ENCODE measurements at regions not wholly inside any gene's neighbourhood (a gene's known extent, or its start where the extent isn't known, plus 50 kb on each side); places are given as distances from the start of the nearest gene placed in this dataset.

DNA sequence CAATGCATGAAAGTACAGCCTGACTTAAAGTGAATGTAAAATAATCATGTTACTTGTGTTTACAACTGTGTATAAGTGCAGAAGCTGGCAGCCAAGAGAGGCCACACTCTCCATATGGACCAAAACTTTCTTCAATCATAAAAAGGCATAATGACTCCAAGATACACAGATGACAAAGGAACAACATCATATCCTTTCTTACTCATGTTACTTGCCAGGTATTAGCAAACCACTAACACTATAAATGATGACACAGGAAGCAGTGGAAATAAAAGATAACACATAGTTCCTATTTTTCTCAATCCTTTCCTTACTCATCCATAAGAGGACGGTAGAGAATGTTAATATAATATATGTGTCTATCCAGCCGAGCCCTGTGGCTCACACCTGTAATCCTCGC is 400.0 kb upstream of the CDH2 start:
- no peak overlapping the region for H3K4me3 ChIP-seq (ENCODE audit: low read depth, low read length)
- TF ChIP-seq, protein P1, sequence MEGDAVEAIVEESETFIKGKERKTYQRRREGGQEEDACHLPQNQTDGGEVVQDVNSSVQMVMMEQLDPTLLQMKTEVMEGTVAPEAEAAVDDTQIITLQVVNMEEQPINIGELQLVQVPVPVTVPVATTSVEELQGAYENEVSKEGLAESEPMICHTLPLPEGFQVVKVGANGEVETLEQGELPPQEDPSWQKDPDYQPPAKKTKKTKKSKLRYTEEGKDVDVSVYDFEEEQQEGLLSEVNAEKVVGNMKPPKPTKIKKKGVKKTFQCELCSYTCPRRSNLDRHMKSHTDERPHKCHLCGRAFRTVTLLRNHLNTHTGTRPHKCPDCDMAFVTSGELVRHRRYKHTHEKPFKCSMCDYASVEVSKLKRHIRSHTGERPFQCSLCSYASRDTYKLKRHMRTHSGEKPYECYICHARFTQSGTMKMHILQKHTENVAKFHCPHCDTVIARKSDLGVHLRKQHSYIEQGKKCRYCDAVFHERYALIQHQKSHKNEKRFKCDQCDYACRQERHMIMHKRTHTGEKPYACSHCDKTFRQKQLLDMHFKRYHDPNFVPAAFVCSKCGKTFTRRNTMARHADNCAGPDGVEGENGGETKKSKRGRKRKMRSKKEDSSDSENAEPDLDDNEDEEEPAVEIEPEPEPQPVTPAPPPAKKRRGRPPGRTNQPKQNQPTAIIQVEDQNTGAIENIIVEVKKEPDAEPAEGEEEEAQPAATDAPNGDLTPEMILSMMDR (IDR thresholded peaks at IDR 0.05; ENCODE audit: borderline replicate concordance, insufficient read depth, low read depth, low read length) = no peak

DNA sequence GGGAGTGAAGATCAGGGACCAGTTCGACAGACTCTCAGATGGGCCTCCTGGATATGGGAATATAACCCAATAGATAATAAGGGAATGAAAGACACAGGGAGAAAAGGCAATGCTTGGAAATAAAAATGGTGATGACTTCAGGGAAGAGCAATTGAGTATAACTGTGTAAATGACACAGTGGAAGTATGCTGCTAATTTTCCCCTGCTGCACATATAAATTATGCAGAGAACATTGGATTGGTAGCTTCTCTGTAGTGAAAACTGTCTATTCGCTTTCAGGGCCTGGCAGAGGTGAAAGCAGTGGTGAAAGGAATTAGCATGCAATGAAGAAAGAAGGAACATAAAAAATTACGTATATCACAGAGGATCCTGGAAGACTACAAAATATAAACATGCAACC is 398.2 kb upstream of the CDH2 start:
- no peak overlapping the region for H3K4me3 ChIP-seq (ENCODE audit: low read depth, low read length)
- TF ChIP-seq, protein P1 (IDR thresholded peaks at IDR 0.05; ENCODE audit: borderline replicate concordance, insufficient read depth, low read depth, low read length) = no peak

DNA sequence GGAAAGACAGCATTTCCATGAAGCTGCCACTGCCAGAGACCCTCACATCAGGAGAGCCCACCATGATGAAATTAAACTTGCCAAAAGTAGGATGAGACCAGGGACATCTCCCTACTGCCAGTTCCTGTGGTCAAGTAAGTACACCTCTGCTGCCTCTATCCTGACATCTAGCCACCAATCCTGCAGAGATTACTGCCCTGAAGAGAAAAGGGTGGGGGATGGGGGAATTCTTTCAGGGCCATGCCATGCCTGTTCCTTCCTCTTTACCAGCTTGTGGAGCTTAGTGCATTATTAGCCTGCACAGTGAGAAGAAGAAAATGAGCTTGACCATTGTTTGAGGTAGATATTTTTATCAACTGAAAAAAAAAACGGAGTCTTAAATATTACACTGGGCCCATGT is 397.2 kb upstream of the CDH2 start:
- H3K4me3 ChIP-seq (ENCODE audit: low read depth, low read length) = no peak overlapping the region

DNA sequence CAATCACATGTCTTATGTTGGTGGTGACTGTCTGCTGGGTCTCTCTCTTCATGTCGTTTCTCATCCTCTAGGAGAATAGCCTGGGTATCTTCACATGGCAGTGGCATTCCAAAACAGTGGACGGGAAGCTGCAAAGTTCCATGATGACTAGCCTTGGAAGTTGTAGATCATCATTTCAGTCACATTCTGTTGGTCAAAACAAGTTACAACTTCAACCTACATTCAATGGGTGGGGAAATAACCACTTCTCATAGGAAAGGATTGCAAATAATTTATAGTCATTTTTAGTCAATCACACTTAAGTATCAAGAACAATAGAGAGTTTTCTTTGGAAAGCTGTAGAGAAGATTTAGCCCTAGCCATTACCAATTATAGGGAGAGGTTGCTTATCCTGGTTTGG is 395.0 kb upstream of the CDH2 start:
- H3K4me3 ChIP-seq (ENCODE audit: low read depth, low read length) = no peak overlapping the region
- TF ChIP-seq, protein P1 (IDR thresholded peaks at IDR 0.05; ENCODE audit: borderline replicate concordance, insufficient read depth, low read depth, low read length) = no peak

More for the DNA sequence above, 397.2 kb upstream of the CDH2 start:
- TF ChIP-seq, protein P1 (IDR thresholded peaks at IDR 0.05; ENCODE audit: borderline replicate concordance, insufficient read depth, low read depth, low read length) = no peak

DNA sequence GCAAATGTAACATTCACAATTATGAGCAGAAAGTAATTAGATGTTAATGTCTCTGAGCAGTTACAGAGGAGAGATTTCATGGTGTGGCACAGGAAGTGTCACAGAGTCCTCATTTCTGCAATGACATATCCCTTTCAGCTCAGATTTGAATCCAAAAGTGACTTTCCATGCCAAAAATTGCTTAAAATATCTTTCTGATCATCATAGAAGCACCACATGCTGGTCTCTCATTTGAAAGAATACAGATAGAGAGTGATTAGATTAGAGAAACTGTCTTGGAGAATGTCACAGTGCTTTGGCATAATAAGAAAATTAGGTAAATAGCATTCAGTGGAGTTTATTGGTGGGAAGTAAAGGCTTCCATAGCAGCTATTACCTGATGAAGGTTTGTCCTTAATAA is 383.4 kb upstream of the CDH2 start:
- TF ChIP-seq, protein P1 (IDR thresholded peaks at IDR 0.05; ENCODE audit: borderline replicate concordance, insufficient read depth, low read depth, low read length) = no peak
- H3K4me3 ChIP-seq (ENCODE audit: low read depth, low read length) = no peak overlapping the region

DNA sequence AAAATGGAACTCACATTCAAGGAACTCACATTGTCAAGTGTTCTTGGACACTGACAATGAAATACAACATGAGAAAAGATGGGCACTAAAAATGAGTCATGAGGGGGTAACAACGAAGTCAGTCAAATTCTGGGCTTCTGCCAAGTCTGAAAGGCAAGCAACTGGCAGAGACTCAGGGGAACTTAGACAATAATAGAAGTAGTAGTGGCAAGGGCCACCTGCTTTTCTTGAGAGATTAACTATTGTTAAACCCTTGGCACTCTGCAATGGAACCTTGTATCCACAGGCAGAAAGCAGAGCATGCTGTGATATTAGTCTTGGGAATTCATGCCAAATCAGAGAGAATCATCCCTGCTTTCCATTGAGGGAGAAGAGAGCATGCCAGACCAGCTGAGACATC is 382.6 kb upstream of the CDH2 start:
- TF ChIP-seq, protein P1 (IDR thresholded peaks at IDR 0.05; ENCODE audit: borderline replicate concordance, insufficient read depth, low read depth, low read length) = no peak
- no peak overlapping the region for H3K4me3 ChIP-seq (ENCODE audit: low read depth, low read length)

DNA sequence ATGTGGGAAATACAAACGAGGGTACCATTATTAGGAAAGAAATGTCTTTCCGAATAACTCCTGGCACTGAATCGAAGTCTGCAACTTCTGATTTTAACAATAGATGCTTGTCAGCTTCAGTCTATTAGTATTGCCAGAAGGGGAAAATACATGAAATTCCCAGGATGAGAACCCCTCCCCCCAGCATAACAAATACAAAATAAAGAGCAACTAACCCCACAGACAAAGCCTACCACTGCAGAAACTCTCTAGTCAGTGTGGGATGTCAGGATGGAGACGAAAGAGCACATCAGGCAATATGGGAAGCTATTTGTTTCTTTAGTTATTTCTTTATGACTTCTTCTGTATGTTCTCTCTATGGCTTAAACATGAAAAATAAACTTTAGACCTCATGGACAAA is 365.0 kb upstream of the CDH2 start:
- no peak overlapping the region for H3K4me3 ChIP-seq (ENCODE audit: low read depth, low read length)
- TF ChIP-seq, protein P1 (IDR thresholded peaks at IDR 0.05; ENCODE audit: borderline replicate concordance, insufficient read depth, low read depth, low read length) = no peak

Measured in GM12875 (cell line).